ENCODE measurements at regions not wholly inside any gene's neighbourhood (a gene's known extent, or its start where the extent isn't known, plus 50 kb on each side); places are given as distances from the start of the nearest gene placed in this dataset.

DNA sequence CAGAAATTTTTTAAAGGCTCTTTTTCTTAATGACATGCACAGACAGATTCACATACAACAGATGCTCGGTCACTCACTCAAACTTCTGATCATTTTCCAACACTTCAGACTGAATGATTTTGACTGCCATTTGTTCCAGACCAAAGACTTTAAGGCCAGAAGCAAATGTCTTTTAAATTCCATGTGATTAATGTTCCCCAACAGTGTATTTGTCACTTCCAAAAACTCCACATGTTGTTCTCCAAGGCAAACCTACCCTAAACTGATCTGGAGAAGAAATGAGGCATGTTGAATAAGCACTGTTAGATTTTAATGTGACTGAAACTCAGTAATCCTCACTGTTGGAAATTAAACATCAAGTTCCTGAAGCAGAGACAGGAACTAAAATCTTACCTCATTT, 366.7 kb downstream of the GABRG2 start:
- FAIRE-seq (no peak), DNase-seq (ENCODE audit: low read depth, low spot score) (no peak)
- Histone ChIP-seq H4K20me1 (ENCODE audit: control insufficient read depth, extremely low read depth, insufficient read depth, low read length) (no peaks in the 10 kb centered on the region), H3K79me2 (ENCODE audit: control insufficient read depth, insufficient read depth, low read length) (no peaks in the 10 kb centered on the region), H3K9me3 (ENCODE audit: control insufficient read depth, low read depth, low read length) (no peaks in the 10 kb centered on the region), H2AFZ (ENCODE audit: control insufficient read depth, low read length) (no peak overlapping the region), H3K4me1 (ENCODE audit: control insufficient read depth, extremely low read depth, insufficient read depth, low read length) (no peaks in the 10 kb centered on the region), H3K27me3 (ENCODE audit: control insufficient read depth, extremely low read depth, insufficient read depth, low read length) (no peaks in the 10 kb centered on the region), H3K9me1 (ENCODE audit: control insufficient read depth, extremely low read depth, insufficient read depth, low read length) (no peaks in the 10 kb centered on the region), H3K9ac (ENCODE audit: control insufficient read depth, extremely low read depth, insufficient read depth, low read length) (no peak overlapping the region), H3K36me3 (ENCODE audit: control insufficient read depth in 2 of 2, extremely low read depth in 1 of 2, insufficient read depth in 2 of 2, low read length in 2 of 2) (no peaks in the 10 kb centered on the region), H3K4me2 (ENCODE audit: control insufficient read depth, extremely low read depth, insufficient read depth, low read depth, low read length) (no peak overlapping the region), H3K27ac (ENCODE audit: control insufficient read depth, insufficient read depth, low read length) (no peak overlapping the region), H3K4me3 (ENCODE audit: control insufficient read depth in 2 of 3, extremely low read depth in 1 of 3, insufficient read depth in 2 of 3, low read depth in 1 of 3, low read length in 3 of 3) (no peak overlapping the region)
- dilution Hi-C loops (cut with MboI; ENCODE audit: extremely low pct_ligation_motif_present, low sequenced_read_pairs), result no loop called here
- TF ChIP-seq, protein P1, sequence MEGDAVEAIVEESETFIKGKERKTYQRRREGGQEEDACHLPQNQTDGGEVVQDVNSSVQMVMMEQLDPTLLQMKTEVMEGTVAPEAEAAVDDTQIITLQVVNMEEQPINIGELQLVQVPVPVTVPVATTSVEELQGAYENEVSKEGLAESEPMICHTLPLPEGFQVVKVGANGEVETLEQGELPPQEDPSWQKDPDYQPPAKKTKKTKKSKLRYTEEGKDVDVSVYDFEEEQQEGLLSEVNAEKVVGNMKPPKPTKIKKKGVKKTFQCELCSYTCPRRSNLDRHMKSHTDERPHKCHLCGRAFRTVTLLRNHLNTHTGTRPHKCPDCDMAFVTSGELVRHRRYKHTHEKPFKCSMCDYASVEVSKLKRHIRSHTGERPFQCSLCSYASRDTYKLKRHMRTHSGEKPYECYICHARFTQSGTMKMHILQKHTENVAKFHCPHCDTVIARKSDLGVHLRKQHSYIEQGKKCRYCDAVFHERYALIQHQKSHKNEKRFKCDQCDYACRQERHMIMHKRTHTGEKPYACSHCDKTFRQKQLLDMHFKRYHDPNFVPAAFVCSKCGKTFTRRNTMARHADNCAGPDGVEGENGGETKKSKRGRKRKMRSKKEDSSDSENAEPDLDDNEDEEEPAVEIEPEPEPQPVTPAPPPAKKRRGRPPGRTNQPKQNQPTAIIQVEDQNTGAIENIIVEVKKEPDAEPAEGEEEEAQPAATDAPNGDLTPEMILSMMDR (optimal IDR thresholded peaks at IDR 0.05 in 1 of 3, IDR thresholded peaks at IDR 0.05 in 1 of 3, conservative IDR thresholded peaks at IDR 0.05 in 1 of 3; ENCODE audit: extremely low read depth in 1 of 3, insufficient read depth in 2 of 3, low read length in 3 of 3), result no peak
- no peak for TF ChIP-seq EZH2 (IDR thresholded peaks at IDR 0.05; ENCODE audit: low read length)

DNA sequence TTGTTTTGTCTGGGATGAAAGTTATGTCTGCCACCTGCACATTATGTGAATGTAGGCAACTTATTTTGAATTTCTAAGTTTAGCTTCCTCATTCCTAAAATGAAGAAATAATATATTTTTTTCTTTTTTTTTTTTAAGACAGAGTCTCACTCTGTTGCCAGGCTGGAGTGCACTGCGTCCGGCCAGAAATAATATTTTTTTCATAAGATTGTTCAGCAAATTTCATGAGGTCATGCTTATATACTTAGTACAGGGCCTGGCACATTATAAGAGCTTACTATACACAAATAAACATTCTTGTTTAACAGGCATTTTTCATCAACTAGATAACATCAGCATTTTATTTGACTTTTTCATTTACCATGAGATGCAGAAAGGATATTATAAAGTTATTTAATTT, 368.5 kb downstream of the GABRG2 start:
- DNase-seq (ENCODE audit: low read depth, low spot score), result no peak
- Histone ChIP-seq H3K79me2 (ENCODE audit: control insufficient read depth, insufficient read depth, low read length) (no peaks in the 10 kb centered on the region), H4K20me1 (ENCODE audit: control insufficient read depth, extremely low read depth, insufficient read depth, low read length) (no peaks in the 10 kb centered on the region), H3K9ac (ENCODE audit: control insufficient read depth, extremely low read depth, insufficient read depth, low read length) (no peak overlapping the region), H3K4me1 (ENCODE audit: control insufficient read depth, extremely low read depth, insufficient read depth, low read length) (no peaks in the 10 kb centered on the region), H3K4me3 (ENCODE audit: control insufficient read depth in 2 of 3, extremely low read depth in 1 of 3, insufficient read depth in 2 of 3, low read depth in 1 of 3, low read length in 3 of 3) (no peak overlapping the region), H3K4me2 (ENCODE audit: control insufficient read depth, extremely low read depth, insufficient read depth, low read depth, low read length) (no peak overlapping the region), H2AFZ (ENCODE audit: control insufficient read depth, low read length) (no peak overlapping the region), H3K9me1 (ENCODE audit: control insufficient read depth, extremely low read depth, insufficient read depth, low read length) (no peaks in the 10 kb centered on the region), H3K27me3 (ENCODE audit: control insufficient read depth, extremely low read depth, insufficient read depth, low read length) (no peaks in the 10 kb centered on the region), H3K27ac (ENCODE audit: control insufficient read depth, insufficient read depth, low read length) (no peak overlapping the region), H3K9me3 (ENCODE audit: control insufficient read depth, low read depth, low read length) (no peaks in the 10 kb centered on the region), H3K36me3 (ENCODE audit: control insufficient read depth in 2 of 2, extremely low read depth in 1 of 2, insufficient read depth in 2 of 2, low read length in 2 of 2) (no peaks in the 10 kb centered on the region)
- dilution Hi-C loops (cut with MboI; ENCODE audit: extremely low pct_ligation_motif_present, low sequenced_read_pairs), result no loop called here
- no peak for FAIRE-seq
- no peak for TF ChIP-seq EZH2 (IDR thresholded peaks at IDR 0.05; ENCODE audit: low read length)
- TF ChIP-seq, protein P1 (optimal IDR thresholded peaks at IDR 0.05 in 1 of 3, IDR thresholded peaks at IDR 0.05 in 1 of 3, conservative IDR thresholded peaks at IDR 0.05 in 1 of 3; ENCODE audit: extremely low read depth in 1 of 3, insufficient read depth in 2 of 3, low read length in 3 of 3), result no peak

All from keratinocyte (primary cell).